Trophoblast cell (in vitro differentiated cells and primary cell): ENCODE measurements at regions not wholly inside any gene's neighbourhood (a gene's known extent, or its start where the extent isn't known, plus 50 kb on each side); places are given as distances from the start of the nearest gene placed in this dataset.
A peak's percentile ranks its signal among the peaks of the same experiment; 100 is the strongest.

Experiments
- DNase-seq, 2 donors: peaks; one replicate each; pipeline ENCODE4 v3.0.0-alpha.2; 2016
- H2AFZ ChIP-seq: 2 replicates; pipeline ENCODE4 v1.6.1; 2013; ENCODE audit warnings: low read length, moderate library complexity, mild to moderate bottlenecking; ENCODE audit not compliant: insufficient read depth, poor library complexity
- H2AK5ac ChIP-seq: 2 replicates; pipeline ENCODE4 v1.6.1; 2013; ENCODE audit warnings: mild to moderate bottlenecking, low read length
- H2BK120ac ChIP-seq: 2 replicates; pipeline ENCODE4 v1.6.1; 2013; ENCODE audit warnings: low read length, mild to moderate bottlenecking, moderate library complexity; ENCODE audit not compliant: insufficient read depth, poor library complexity
- H2BK12ac ChIP-seq: 2 replicates; pipeline ENCODE4 v1.6.1; 2013; ENCODE audit warnings: mild to moderate bottlenecking, low read length, moderate library complexity
- H2BK5ac ChIP-seq: 2 replicates; pipeline ENCODE4 v1.6.1; 2013; ENCODE audit warnings: low read length, low read depth, moderate library complexity, mild to moderate bottlenecking; ENCODE audit not compliant: poor library complexity
- H3K14ac ChIP-seq: 2 replicates; pipeline ENCODE4 v1.6.1; 2013; ENCODE audit warnings: mild to moderate bottlenecking, low read length
- H3K18ac ChIP-seq: 2 replicates; pipeline ENCODE4 v1.6.1; 2013; ENCODE audit warnings: mild to moderate bottlenecking, low read length
- H3K23ac ChIP-seq: 2 replicates; pipeline ENCODE4 v1.6.1; 2013; ENCODE audit warnings: low read length
- H3K27ac ChIP-seq: 2 replicates; pipeline ENCODE4 v1.5.1; 2013; ENCODE audit warnings: low read depth, mild to moderate bottlenecking, inconsistent platforms, low read length, moderate library complexity
- H3K27me3 ChIP-seq: 2 replicates; pipeline ENCODE4 v1.6.1; 2013; ENCODE audit warnings: inconsistent platforms, mild to moderate bottlenecking, low read length, moderate library complexity; ENCODE audit not compliant: insufficient read depth
- H3K36me3 ChIP-seq, 2 experiments: 1 replicate in 1 of 2; 2 replicates in 1 of 2; pipeline ENCODE4 v1.6.1; 2013; ENCODE audit warnings: low read length in 2 of 2, mild to moderate bottlenecking in 2 of 2, moderate library complexity in 1 of 2; ENCODE audit not compliant: insufficient read depth in 2 of 2, control insufficient read depth in 1 of 2
- H3K4ac ChIP-seq: 2 replicates; pipeline ENCODE4 v1.6.1; 2013; ENCODE audit warnings: low read depth, mild to moderate bottlenecking, low read length, moderate library complexity
- H3K4me1 ChIP-seq, 2 experiments: 1 replicate in 1 of 2; 2 replicates in 1 of 2; pipeline ENCODE4 v1.6.1; 2013; ENCODE audit warnings: low read length in 2 of 2, mild to moderate bottlenecking in 2 of 2, moderate library complexity in 1 of 2; ENCODE audit not compliant: insufficient read depth in 2 of 2, control insufficient read depth in 1 of 2
- H3K4me2 ChIP-seq: 2 replicates; pipeline ENCODE4 v1.6.1; 2013; ENCODE audit warnings: inconsistent platforms, mild to moderate bottlenecking, low read length, moderate library complexity
- H3K4me3 ChIP-seq: 2 replicates; pipeline ENCODE4 v1.5.1; 2013; ENCODE audit warnings: mild to moderate bottlenecking, low read depth, low read length, inconsistent platforms
- H3K79me1 ChIP-seq: one replicate; pipeline ENCODE4 v1.6.1; 2013; ENCODE audit warnings: low read length
- H3K79me2 ChIP-seq: 2 replicates; pipeline ENCODE4 v1.6.1; 2013; ENCODE audit warnings: low read length, mild to moderate bottlenecking; ENCODE audit not compliant: control insufficient read depth, insufficient read depth, poor library complexity
- H3K9ac ChIP-seq: 2 replicates; pipeline ENCODE4 v1.6.1; 2013; ENCODE audit warnings: mild to moderate bottlenecking, low read length
- H3K9me3 ChIP-seq: 2 replicates; pipeline ENCODE4 v1.6.1; 2013; ENCODE audit warnings: low read depth, mild to moderate bottlenecking, control low read depth, inconsistent platforms, low read length; ENCODE audit not compliant: insufficient read depth
- H4K12ac ChIP-seq: 2 replicates; pipeline ENCODE4 v1.6.1; 2013; ENCODE audit warnings: low read depth, mild to moderate bottlenecking, low read length, moderate library complexity
- H4K8ac ChIP-seq: 2 replicates; pipeline ENCODE4 v1.6.1; 2013; ENCODE audit warnings: low read depth, mild to moderate bottlenecking, low read length, moderate library complexity
- H4K91ac ChIP-seq: one replicate; pipeline ENCODE4 v1.6.1; 2013; ENCODE audit warnings: low read depth, mild to moderate bottlenecking, low read length, moderate library complexity
- WGBS: extraction: QIAGEN DNeasy Blood & Tissue Kit; methylation state at CpG from one replicate; pipeline ENCODE4 v1.1.7; 2013; ENCODE audit warnings: missing lambda C conversion rate; ENCODE audit not compliant: insufficient read length, insufficient coverage; ENCODE audit errors: extremely low coverage; 5-methylcytosine and 5-hydroxymethylcytosine counted together

- WGBS = no CpG with 5 or more reads among the region's 8 CpGs
- no peaks in the 10 kb centered on the region for H3K36me3 ChIP-seq
- H4K8ac ChIP-seq = no peak overlapping the region
- no peak overlapping the region for H3K4me3 ChIP-seq
- H2AFZ ChIP-seq = no peak overlapping the region
- DNase-seq = peak; percentile 8 to 73
- H3K4ac ChIP-seq = no peak overlapping the region
- no peaks in the 10 kb centered on the region for H3K9me3 ChIP-seq
- no peaks in the 10 kb centered on the region for H3K4me1 ChIP-seq
- no peak overlapping the region for H3K23ac ChIP-seq
- H2BK12ac ChIP-seq = no peak overlapping the region
- H3K9ac ChIP-seq = no peak overlapping the region
- H4K91ac ChIP-seq = no peak overlapping the region
- H2AK5ac ChIP-seq = no peak overlapping the region
- H3K27me3 ChIP-seq = no peaks in the 10 kb centered on the region
- no peaks in the 10 kb centered on the region for H3K79me2 ChIP-seq
- no peak overlapping the region for H3K18ac ChIP-seq
- no peak overlapping the region for H3K4me2 ChIP-seq
- H2BK5ac ChIP-seq = no peak overlapping the region
- H3K27ac ChIP-seq = no peak overlapping the region
- H4K12ac ChIP-seq = no peak overlapping the region
- H3K79me1 ChIP-seq = no peaks in the 10 kb centered on the region
- no peak overlapping the region for H3K14ac ChIP-seq
- no peak overlapping the region for H2BK120ac ChIP-seq
Measured at GRCh38 chr7:124459101-124460055, 306.2 kb downstream of the GPR37 start.

GRCh38 chr7:124457841-124458240 is 307.8 kb downstream of the GPR37 start:
- Histone ChIP-seq H3K27me3 (no peaks in the 10 kb centered on the region), H3K14ac (no peak overlapping the region), H2AK5ac (no peak overlapping the region), H4K12ac (no peak overlapping the region), H3K4me1 (no peaks in the 10 kb centered on the region), H4K91ac (no peak overlapping the region), H3K79me2 (no peaks in the 10 kb centered on the region), H3K4me3 (no peak overlapping the region), H3K79me1 (no peaks in the 10 kb centered on the region), H3K4ac (no peak overlapping the region), H3K9me3 (no peaks in the 10 kb centered on the region), H3K4me2 (no peak overlapping the region), H4K8ac (no peak overlapping the region), H3K18ac (no peak overlapping the region), H2BK12ac (no peak overlapping the region), H3K27ac (no peak overlapping the region), H2BK5ac (no peak overlapping the region), H3K36me3 (no peaks in the 10 kb centered on the region), H2BK120ac (no peak overlapping the region), H3K23ac (no peak overlapping the region), H2AFZ (no peak overlapping the region), H3K9ac (no peak overlapping the region)
- no peak for DNase-seq
- WGBS = no CpG with 5 or more reads among the region's 3 CpGs

- no peak overlapping the region for H3K18ac ChIP-seq
- H2AK5ac ChIP-seq = no peak overlapping the region
- no peak overlapping the region for H3K4ac ChIP-seq
- H2BK5ac ChIP-seq = no peak overlapping the region
- DNase-seq = peak in 1 of 2 donors; percentile 14
- H2BK12ac ChIP-seq = no peak overlapping the region
- H3K4me3 ChIP-seq = no peak overlapping the region
- no peak overlapping the region for H4K8ac ChIP-seq
- H3K27me3 ChIP-seq = no peaks in the 10 kb centered on the region
- H3K36me3 ChIP-seq = no peaks in the 10 kb centered on the region
- H2AFZ ChIP-seq = no peak overlapping the region
- H4K91ac ChIP-seq = no peak overlapping the region
- H3K9me3 ChIP-seq = no peaks in the 10 kb centered on the region
- H3K4me2 ChIP-seq = no peak overlapping the region
- WGBS = no CpG with 5 or more reads among the region's 3 CpGs
- H3K14ac ChIP-seq = no peak overlapping the region
- no peak overlapping the region for H3K27ac ChIP-seq
- no peaks in the 10 kb centered on the region for H3K79me1 ChIP-seq
- no peak overlapping the region for H4K12ac ChIP-seq
- H3K23ac ChIP-seq = no peak overlapping the region
- H3K9ac ChIP-seq = no peak overlapping the region
- H3K4me1 ChIP-seq = no peaks in the 10 kb centered on the region
- H2BK120ac ChIP-seq = no peak overlapping the region
- no peaks in the 10 kb centered on the region for H3K79me2 ChIP-seq
Measured at GRCh38 chr7:124456286-124456685, 309.3 kb downstream of the GPR37 start.

- Histone ChIP-seq H3K23ac (no peak overlapping the region), H2BK12ac (no peak overlapping the region), H3K4me3 (no peak overlapping the region), H3K27ac (no peak overlapping the region), H3K27me3 (no peaks in the 10 kb centered on the region), H2BK120ac (no peak overlapping the region), H3K79me1 (no peaks in the 10 kb centered on the region), H3K14ac (no peak overlapping the region), H2AFZ (no peak overlapping the region), H3K9ac (no peak overlapping the region), H4K91ac (no peak overlapping the region), H3K36me3 (no peaks in the 10 kb centered on the region), H3K79me2 (no peaks in the 10 kb centered on the region), H4K8ac (no peak overlapping the region), H3K4me1 (no peaks in the 10 kb centered on the region), H3K4ac (no peak overlapping the region), H3K9me3 (no peaks in the 10 kb centered on the region), H2BK5ac (no peak overlapping the region), H3K4me2 (no peak overlapping the region), H4K12ac (no peak overlapping the region), H3K18ac (no peak overlapping the region), H2AK5ac (no peak overlapping the region)
- WGBS = no CpG with 5 or more reads among the region's 4 CpGs
- DNase-seq = no peak
Measured at GRCh38 chr7:124452186-124452585, 313.4 kb downstream of the GPR37 start.
